Fibroblast of mammary gland (primary cell): ENCODE measurements at regions not wholly inside any gene's neighbourhood (a gene's known extent, or its start where the extent isn't known, plus 50 kb on each side); places are given as distances from the start of the nearest gene placed in this dataset.

Experiments
- DNase-seq: peaks from one replicate; pipeline ENCODE4 v3.0.0-alpha.2; 2010; ENCODE audit warnings: low read depth
- H3K4me3 ChIP-seq: 2 replicates; pipeline ENCODE4 v1.5.1; 2011; ENCODE audit warnings: low read depth, mild to moderate bottlenecking, low read length, moderate library complexity; ENCODE audit not compliant: control insufficient read depth
- CTCF ChIP-seq: conservative IDR thresholded peaks from 2 replicates; pipeline ENCODE4 v1.5.1; 2011; ENCODE audit warnings: low read depth, low read length, inconsistent platforms; ENCODE audit not compliant: control insufficient read depth, insufficient read depth

- no peak overlapping the region for H3K4me3 ChIP-seq
- no peak for DNase-seq
- no peak for TF ChIP-seq CTCF
Measured at GRCh38 chr20:7428946-7429345, 511.3 kb downstream of the HAO1 start.

GRCh38 chr20:7432612-7433011, 507.6 kb downstream of the HAO1 start:
- no peak for DNase-seq
- H3K4me3 ChIP-seq, result no peak overlapping the region
- TF ChIP-seq CTCF, result no peak

- no peak overlapping the region for H3K4me3 ChIP-seq
- TF ChIP-seq CTCF, result no peak
- no peak for DNase-seq
Measured at GRCh38 chr20:7437311-7437710, 502.9 kb downstream of the HAO1 start.

GRCh38 chr20:7449269-7449668, 491.0 kb downstream of the HAO1 start:
- H3K4me3 ChIP-seq, result no peak overlapping the region
- no peak for TF ChIP-seq CTCF
- DNase-seq, result no peak

GRCh38 chr20:7452890-7453289, 487.4 kb downstream of the HAO1 start:
- TF ChIP-seq CTCF, result no peak
- DNase-seq, result no peak
- H3K4me3 ChIP-seq, result no peak overlapping the region

- no peak for DNase-seq
- TF ChIP-seq CTCF, result no peak
- no peak overlapping the region for H3K4me3 ChIP-seq
Measured at GRCh38 chr20:7454047-7454446, 486.2 kb downstream of the HAO1 start.

- no peak for DNase-seq
- no peak overlapping the region for H3K4me3 ChIP-seq
- no peak for TF ChIP-seq CTCF
Measured at GRCh38 chr20:7458459-7458858, 481.8 kb downstream of the HAO1 start.
